OCI-LY3 (cell line): ENCODE measurements at regions not wholly inside any gene's neighbourhood (a gene's known extent, or its start where the extent isn't known, plus 50 kb on each side); places are given as distances from the start of the nearest gene placed in this dataset.

ENCODE experiments used
- H2AFZ ChIP-seq: fragments of 200-600, 300-600 bp; shearing (Covaris generic); 2 replicates; pipeline ENCODE4 v1.6.0; 2014; ENCODE audit warnings: antibody characterized with exemption, low read depth, low read length
- H3K27ac ChIP-seq: fragments of 200-600, 300-600 bp; sonication (generic); 2 replicates; pipeline ENCODE4 v1.5.1; 2014; ENCODE audit warnings: mild to moderate bottlenecking, low read length, moderate library complexity, mixed read lengths
- H3K27me3 ChIP-seq: fragments of 200-600, 300-600 bp; sonication (generic); 2 replicates; pipeline ENCODE4 v1.6.1; 2014; ENCODE audit warnings: low read depth, low read length, mixed read lengths
- H3K36me3 ChIP-seq: fragments of 200-600, 300-600 bp; sonication (generic); replicated peaks from 2 replicates; pipeline ENCODE3; 2014; ENCODE audit warnings: low read depth, low read length, mixed read lengths
- H3K4me1 ChIP-seq: fragments of 300-600, 200-600 bp; sonication (generic); 2 replicates; pipeline ENCODE4 v1.6.1; 2014; ENCODE audit warnings: low read length, mixed read lengths
- H3K4me2 ChIP-seq: fragments of 200-600, 300-600 bp; sonication (generic); 2 replicates; pipeline ENCODE4 v1.6.1; 2014; ENCODE audit warnings: low read length, mixed read lengths
- H3K4me3 ChIP-seq: fragments of 300-600, 200-600 bp; sonication (generic); 2 replicates; pipeline ENCODE4 v1.5.1; 2014; ENCODE audit warnings: antibody characterized with exemption, mild to moderate bottlenecking, low read length, moderate library complexity
- H3K79me2 ChIP-seq: fragments of 300-600, 200-600 bp; shearing (Covaris generic); 2 replicates; pipeline ENCODE4 v1.6.1; 2014; ENCODE audit warnings: mild to moderate bottlenecking, low read length, mixed read lengths
- H3K9ac ChIP-seq: fragments of 300-600, 200-600 bp; shearing (Covaris generic); 2 replicates; pipeline ENCODE4 v1.6.0; 2014; ENCODE audit warnings: mild to moderate bottlenecking, low read length, moderate library complexity
- H3K9me3 ChIP-seq: fragments of 200-600, 300-600 bp; shearing (Covaris generic); 2 replicates; pipeline ENCODE4 v1.6.1; 2014; ENCODE audit warnings: low read length, mixed read lengths; ENCODE audit not compliant: insufficient read depth
- H4K20me1 ChIP-seq: fragments of 200-600, 300-600 bp; sonication (generic); 2 replicates; pipeline ENCODE4 v1.6.1; 2016; ENCODE audit warnings: low read length, mixed read lengths; ENCODE audit not compliant: insufficient read depth
- CTCF ChIP-seq: fragments of 200-600, 300-600 bp; sonication (generic); IDR thresholded peaks from 2 replicates; pipeline ENCODE4 v1.5.1; 2014; ENCODE audit warnings: antibody characterized with exemption, low read length, low read depth
- EZH2phosphoT487 ChIP-seq: fragments of 200-600 bp; shearing (Covaris generic); IDR thresholded peaks from 2 replicates; pipeline ENCODE4 v1.6.1; 2018; ENCODE audit warnings: antibody characterized with exemption, mixed run types, low read depth

GRCh38 chr9:80899208-80899607, 790.1 kb downstream of the TLE1 start:
- H2AFZ ChIP-seq, result no peak overlapping the region
- H3K36me3 ChIP-seq, result no peaks in the 10 kb centered on the region
- H3K4me1 ChIP-seq, result no peaks in the 10 kb centered on the region
- no peak overlapping the region for H3K4me2 ChIP-seq
- no peak overlapping the region for H3K27ac ChIP-seq
- H4K20me1 ChIP-seq, result no peaks in the 10 kb centered on the region
- H3K27me3 ChIP-seq, result no peaks in the 10 kb centered on the region
- TF ChIP-seq CTCF, result no peak
- TF ChIP-seq EZH2phosphoT487, result no peak
- H3K79me2 ChIP-seq, result no peaks in the 10 kb centered on the region
- H3K9ac ChIP-seq, result no peak overlapping the region
- no peak overlapping the region for H3K4me3 ChIP-seq
- H3K9me3 ChIP-seq, result no peaks in the 10 kb centered on the region

- H3K4me3 ChIP-seq, result no peak overlapping the region
- no peaks in the 10 kb centered on the region for H3K27me3 ChIP-seq
- no peak overlapping the region for H3K27ac ChIP-seq
- no peaks in the 10 kb centered on the region for H3K36me3 ChIP-seq
- H3K9me3 ChIP-seq, result no peaks in the 10 kb centered on the region
- H3K4me2 ChIP-seq, result no peak overlapping the region
- no peak overlapping the region for H3K9ac ChIP-seq
- no peaks in the 10 kb centered on the region for H3K79me2 ChIP-seq
- no peaks in the 10 kb centered on the region for H3K4me1 ChIP-seq
- H2AFZ ChIP-seq, result no peak overlapping the region
- H4K20me1 ChIP-seq, result no peaks in the 10 kb centered on the region
- TF ChIP-seq EZH2phosphoT487 (no peak), CTCF (no peak)
Measured at GRCh38 chr9:80893190-80893589, 796.2 kb downstream of the TLE1 start.

GRCh38 chr9:80892703-80893102, 796.6 kb downstream of the TLE1 start:
- TF ChIP-seq EZH2phosphoT487 (no peak), CTCF (no peak)
- Histone ChIP-seq H3K4me1 (no peaks in the 10 kb centered on the region), H3K4me3 (no peak overlapping the region), H3K27ac (no peak overlapping the region), H3K27me3 (no peaks in the 10 kb centered on the region), H4K20me1 (no peaks in the 10 kb centered on the region), H3K9ac (no peak overlapping the region), H3K9me3 (no peaks in the 10 kb centered on the region), H3K4me2 (no peak overlapping the region), H2AFZ (no peak overlapping the region), H3K79me2 (no peaks in the 10 kb centered on the region), H3K36me3 (no peaks in the 10 kb centered on the region)

- Histone ChIP-seq H3K4me3 (no peak overlapping the region), H2AFZ (no peak overlapping the region), H3K4me2 (no peak overlapping the region), H3K79me2 (no peaks in the 10 kb centered on the region), H3K9ac (no peak overlapping the region), H4K20me1 (no peaks in the 10 kb centered on the region), H3K27ac (no peak overlapping the region), H3K36me3 (no peaks in the 10 kb centered on the region), H3K9me3 (no peaks in the 10 kb centered on the region), H3K27me3 (no peaks in the 10 kb centered on the region), H3K4me1 (no peaks in the 10 kb centered on the region)
- TF ChIP-seq CTCF (no peak), EZH2phosphoT487 (no peak)
Measured at GRCh38 chr9:80890124-80890523, 799.2 kb downstream of the TLE1 start.
